ENCODE measurements at regions not wholly inside any gene's neighbourhood (a gene's known extent, or its start where the extent isn't known, plus 50 kb on each side); places are given as distances from the start of the nearest gene placed in this dataset.

GRCh38 chr17:53996131-53996530, 173.4 kb downstream of the KIF2B start:
- Histone ChIP-seq H3K18ac (ENCODE audit: low read depth, low read length) (no peak overlapping the region), H3K36me3 (ENCODE audit: control insufficient read depth, insufficient read depth, low read length) (no peaks in the 10 kb centered on the region), H2AK9ac (replicated peaks; ENCODE audit: low read depth, low read length, poor library complexity) (no peak overlapping the region), H2BK120ac (ENCODE audit: low read depth, low read length) (no peak overlapping the region), H4K5ac (ENCODE audit: low read depth, low read length) (no peak overlapping the region), H3K4me1 (ENCODE audit: control insufficient read depth, insufficient read depth, low read length) (no peaks in the 10 kb centered on the region), H3K4ac (ENCODE audit: low read depth, low read length) (no peak overlapping the region), H2BK15ac (ENCODE audit: low read depth, low read length) (no peak overlapping the region), H3K56ac (ENCODE audit: extremely low read depth, insufficient read depth, low read length) (no peak overlapping the region), H3K27ac (ENCODE audit: insufficient read depth, low read length) (no peak overlapping the region), H2BK20ac (ENCODE audit: low read depth, low read length) (no peak overlapping the region), H3K9ac (ENCODE audit: low read depth, low read length) (no peak overlapping the region), H3K79me1 (ENCODE audit: low read depth in 1 of 2, low read length in 2 of 2) (no peaks in the 10 kb centered on the region), H3K23ac (ENCODE audit: low read depth, low read length) (no peak overlapping the region), H3K9me1 (ENCODE audit: insufficient read depth, low read length) (no peaks in the 10 kb centered on the region), H3K27me3 (ENCODE audit: control insufficient read depth, insufficient read depth, low read length) (no peaks in the 10 kb centered on the region), H2AFZ (replicated peaks; ENCODE audit: low read length, poor library complexity) (no peak overlapping the region), H3K14ac (replicated peaks; ENCODE audit: low read depth, low read length) (no peak overlapping the region), H3K9me3 (ENCODE audit: control insufficient read depth, insufficient read depth, low read length) (peaks cover 9% of the 10 kb centered on the region), H3K4me3 (ENCODE audit: insufficient read depth, low read depth, low read length) (no peak overlapping the region), H4K20me1 (ENCODE audit: insufficient read depth, low read length) (no peaks in the 10 kb centered on the region), H4K91ac (ENCODE audit: insufficient read depth, low read depth, low read length) (no peak overlapping the region), H2AK5ac (ENCODE audit: low read depth, low read length) (no peak overlapping the region), H2BK5ac (ENCODE audit: low read depth, low read length, poor library complexity, severe bottlenecking) (no peak overlapping the region), H4K8ac (ENCODE audit: low read depth in 2 of 2, low read length in 2 of 2) (no peak overlapping the region), H3K4me2 (ENCODE audit: low read depth, low read length) (no peak overlapping the region)
- no CpG with 5 or more reads among the region's 2 CpGs for WGBS, 2 experiments (ENCODE audit: extremely low coverage in 2 of 2, insufficient read length in 1 of 2)
- BruUV-seq (replicated peaks): no TSS peak
- CTCF ChIA-PET: no interaction called here
- dilution Hi-C loops (cut with HindIII; ENCODE audit: low sequenced_read_pairs, unreplicated experiment): no loop called here
- in situ Hi-C loops (cut with MboI; ENCODE audit: low sequenced_read_pairs): no loop called here
- ATAC-seq (ENCODE audit: low read depth): no peak
- intact Hi-C loops (cut with micrococcal nuclease): no loop called here
- no peak for DNase-seq
- TF ChIP-seq NFE2L2 (IDR thresholded peaks at IDR 0.05; ENCODE audit: low read depth, low read length) (no peak), MXI1 (IDR thresholded peaks at IDR 0.05; ENCODE audit: borderline replicate concordance, low read depth, low read length) (no peak), MAFK (IDR thresholded peaks at IDR 0.05; ENCODE audit: low read depth, low read length) (no peak), USF2 (IDR thresholded peaks at IDR 0.05; ENCODE audit: low read depth, low read length) (no peak), MAZ (IDR thresholded peaks at IDR 0.05; ENCODE audit: borderline replicate concordance, low read depth, low read length) (no peak), CHD1 (IDR thresholded peaks at IDR 0.05; ENCODE audit: low read depth, low read length) (no peak), SMC3 (IDR thresholded peaks at IDR 0.05; ENCODE audit: low read depth, low read length) (no peak), RFX5 (IDR thresholded peaks at IDR 0.05; ENCODE audit: low read depth, low read length) (no peak), CEBPB (IDR thresholded peaks at IDR 0.05; ENCODE audit: low read depth, low read length) (no peak), ELK1 (IDR thresholded peaks at IDR 0.05; ENCODE audit: borderline replicate concordance, low read depth, low read length) (no peak), CTCF (conservative IDR thresholded peaks at IDR 0.05; ENCODE audit: low read depth, low read length) (no peak), BHLHE40 (IDR thresholded peaks at IDR 0.05; ENCODE audit: low read depth, low read length) (no peak), FOS (IDR thresholded peaks at IDR 0.05; ENCODE audit: low read depth, low read length) (no peak), RAD21 (IDR thresholded peaks at IDR 0.05; ENCODE audit: low read length) (no peak), POLR2A (IDR thresholded peaks at IDR 0.05; ENCODE audit: low read depth, low read length) (no peak), RCOR1 (IDR thresholded peaks at IDR 0.05; ENCODE audit: insufficient replicate concordance, low read length) (no peak)
- POLR2A ChIA-PET (ENCODE audit: unreplicated experiment): no interaction called here

Data from IMR-90 (cell line).